Panc1 (cell line): ENCODE measurements at regions not wholly inside any gene's neighbourhood (a gene's known extent, or its start where the extent isn't known, plus 50 kb on each side); places are given as distances from the start of the nearest gene placed in this dataset.
"Not testable (repeated sequence)": the region's sequence is repeated elsewhere in the genome, so short reads cannot be mapped to it uniquely, and the experiment has no call there.

Experiments
- ATAC-seq: fragments of 200-7000 bp; cut with Tn5 transposase; 2 replicates; pipeline ENCODE4 v1.9.1; 2020; ENCODE audit warnings: mild to moderate bottlenecking, moderate library complexity
- BruUV-seq: library from RNA; stranded (reverse); fragments of 400-500 nt; replicated peaks from 2 replicates; lab custom pipeline; 2021; lab: Mats Ljungman, UMichigan
- CTCF ChIA-PET: fragments of 300-600 bp; sonication (Branson Sonifier 250); formaldehyde crosslinking; loops from one replicate; lab custom pipeline; 2022; ENCODE audit warnings: antibody characterized with exemption; lab: Charles Lee
- POLR2A ChIA-PET: fragments of 300-600 bp; sonication (Branson Sonifier 250); formaldehyde crosslinking; loops from one replicate; lab custom pipeline; 2022; ENCODE audit warnings: antibody characterized with exemption; lab: Charles Lee
- DNase-seq: peaks from one replicate; pipeline ENCODE4 v3.0.0-alpha.2; 2010; ENCODE audit warnings: low read depth, low spot score
- H3K27ac ChIP-seq: 2 replicates; pipeline ENCODE4 v1.5.1; 2011; ENCODE audit warnings: mild to moderate bottlenecking, low read length, inconsistent platforms
- H3K27me3 ChIP-seq: fragments of 200-500 bp; sonication (Bioruptor generic); 2 replicates; pipeline ENCODE4 v1.6.0; 2014; ENCODE audit warnings: low read length, inconsistent platforms; ENCODE audit not compliant: control insufficient read depth, insufficient read depth
- H3K36me3 ChIP-seq: fragments of 200-500 bp; sonication (Bioruptor generic); 2 replicates; pipeline ENCODE4 v1.5.1; 2014; ENCODE audit warnings: inconsistent platforms, mild to moderate bottlenecking, low read length, moderate library complexity; ENCODE audit not compliant: control insufficient read depth, insufficient read depth
- H3K4me1 ChIP-seq: 2 replicates; pipeline ENCODE4 v1.5.1; 2011; ENCODE audit warnings: inconsistent platforms, mild to moderate bottlenecking, low read length, moderate library complexity; ENCODE audit not compliant: control insufficient read depth, insufficient read depth
- H3K4me3 ChIP-seq, 2 experiments: 2 replicates each; pipeline ENCODE4 v1.5.1; 2011 to 2012; ENCODE audit warnings: low read depth in 2 of 2, low read length in 2 of 2, mild to moderate bottlenecking in 2 of 2, inconsistent platforms in 1 of 2, moderate library complexity in 1 of 2
- H3K9me3 ChIP-seq: fragments of 200-500 bp; sonication (Bioruptor generic); 2 replicates; pipeline ENCODE4 v1.5.1; 2014; ENCODE audit warnings: low read depth, mild to moderate bottlenecking, inconsistent platforms, low read length, moderate library complexity; ENCODE audit not compliant: control insufficient read depth, insufficient read depth
- POLR2AphosphoS5 ChIP-seq: IDR thresholded peaks from 2 replicates; pipeline ENCODE4 v1.6.1; 2012; ENCODE audit warnings: mild to moderate bottlenecking, low read depth, low read length, moderate library complexity
- SIN3A ChIP-seq: IDR thresholded peaks from 2 replicates; pipeline ENCODE4 v1.6.1; 2012; ENCODE audit warnings: low read depth, mild to moderate bottlenecking, low read length, moderate library complexity, borderline replicate concordance; ENCODE audit not compliant: insufficient read depth
- TCF7L2 ChIP-seq: IDR thresholded peaks from 2 replicates; pipeline ENCODE4 v1.6.1; 2011; ENCODE audit warnings: mild to moderate bottlenecking, low read depth, low read length, inconsistent platforms
- in situ Hi-C: cut with HindIII; loops from 2 replicates; pipeline ENCODE4 v1.10.0; 2016; ENCODE audit warnings: low sequenced_read_pairs, low pct_unique_long_range_greater_than_20kb
- intact Hi-C: fragments of 100-400 bp; cut with micrococcal nuclease; formaldehyde crosslinking; loops from one replicate; pipeline ENCODE4 v1.10.0; 2022; ENCODE audit not compliant: unreplicated experiment
- TF ChIP-seq, protein P1 (sequence below): fragments of 450-650 bp; IDR thresholded peaks from 2 replicates; pipeline ENCODE4 v1.5.1; 2017; ENCODE audit warnings: mild to moderate bottlenecking
- TF ChIP-seq, protein P2 (sequence below), 2 experiments: IDR thresholded peaks; 2 replicates each; pipeline ENCODE4 v1.6.1; 2011 to 2012; ENCODE audit warnings: low read depth in 2 of 2, control low read depth in 1 of 2, low read length in 1 of 2, mild to moderate bottlenecking in 1 of 2, moderate library complexity in 1 of 2; ENCODE audit not compliant: insufficient read depth in 1 of 2

DNA sequence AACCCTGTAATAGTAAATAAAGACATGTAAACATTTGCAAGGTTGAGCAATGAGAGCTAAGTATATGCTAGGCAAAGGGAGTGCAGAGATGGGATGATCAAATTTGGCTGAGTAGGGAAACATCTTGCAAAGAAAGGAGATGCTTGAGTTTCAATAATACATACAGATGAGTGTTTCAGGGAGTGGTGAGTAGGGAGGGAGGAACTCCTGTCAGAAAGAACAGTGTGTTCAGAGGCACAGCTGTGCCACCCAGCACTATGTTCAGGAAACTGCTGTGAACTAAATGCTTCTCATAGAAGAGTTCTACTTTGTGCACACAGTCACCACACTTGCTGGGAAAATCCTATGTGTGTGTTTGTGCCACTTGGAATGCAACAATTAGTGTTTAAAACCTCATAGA lies 1077.1 kb downstream of the UQCRFS1 start:
- BruUV-seq: no TSS peak
- POLR2A ChIA-PET: no interaction called here

DNA sequence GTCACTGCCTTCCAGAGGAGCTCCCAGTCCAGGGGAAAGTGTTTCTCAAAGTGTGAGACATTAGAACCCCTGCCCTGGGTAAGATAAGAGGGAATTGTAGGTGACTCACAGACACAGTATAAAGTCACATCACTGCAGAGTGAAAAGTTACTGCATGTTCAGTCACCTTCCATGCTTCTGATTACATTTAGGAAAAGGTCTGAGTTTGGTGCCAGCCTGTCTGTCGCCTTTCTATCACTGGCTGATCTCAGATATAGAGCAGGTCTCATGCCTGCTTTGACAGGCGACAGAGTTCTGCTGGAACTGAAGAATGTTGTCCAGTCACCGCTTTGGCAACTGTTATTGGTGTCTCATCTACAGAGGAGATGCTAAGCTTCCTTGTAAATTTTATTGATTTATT lies 1078.6 kb downstream of the UQCRFS1 start:
- in situ Hi-C loops (no loop called here), intact Hi-C loops (no loop called here)
- CTCF ChIA-PET: no interaction called here
- Histone ChIP-seq H3K4me1 (no peaks in the 10 kb centered on the region), H3K27ac (no peak overlapping the region), H3K4me3 (no peak overlapping the region), H3K36me3 (no peaks in the 10 kb centered on the region), H3K9me3 (no peaks in the 10 kb centered on the region), H3K27me3 (no peaks in the 10 kb centered on the region)
- ATAC-seq: no peak
- TF ChIP-seq TCF7L2 (no peak), SIN3A (no peak)
- TF ChIP-seq, protein P1, sequence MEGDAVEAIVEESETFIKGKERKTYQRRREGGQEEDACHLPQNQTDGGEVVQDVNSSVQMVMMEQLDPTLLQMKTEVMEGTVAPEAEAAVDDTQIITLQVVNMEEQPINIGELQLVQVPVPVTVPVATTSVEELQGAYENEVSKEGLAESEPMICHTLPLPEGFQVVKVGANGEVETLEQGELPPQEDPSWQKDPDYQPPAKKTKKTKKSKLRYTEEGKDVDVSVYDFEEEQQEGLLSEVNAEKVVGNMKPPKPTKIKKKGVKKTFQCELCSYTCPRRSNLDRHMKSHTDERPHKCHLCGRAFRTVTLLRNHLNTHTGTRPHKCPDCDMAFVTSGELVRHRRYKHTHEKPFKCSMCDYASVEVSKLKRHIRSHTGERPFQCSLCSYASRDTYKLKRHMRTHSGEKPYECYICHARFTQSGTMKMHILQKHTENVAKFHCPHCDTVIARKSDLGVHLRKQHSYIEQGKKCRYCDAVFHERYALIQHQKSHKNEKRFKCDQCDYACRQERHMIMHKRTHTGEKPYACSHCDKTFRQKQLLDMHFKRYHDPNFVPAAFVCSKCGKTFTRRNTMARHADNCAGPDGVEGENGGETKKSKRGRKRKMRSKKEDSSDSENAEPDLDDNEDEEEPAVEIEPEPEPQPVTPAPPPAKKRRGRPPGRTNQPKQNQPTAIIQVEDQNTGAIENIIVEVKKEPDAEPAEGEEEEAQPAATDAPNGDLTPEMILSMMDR: no peak
- no TSS peak for BruUV-seq
- no peak for DNase-seq
- POLR2A ChIA-PET: interaction anchor here (0.6 kb wide), 1 partner anchor 11 kb away, joined by 7 read pairs; no protein-coding TSS in a partner anchor

More for the DNA sequence above, 1077.1 kb downstream of the UQCRFS1 start:
- in situ Hi-C loops: no loop called here
- no peak for TF ChIP-seq TCF7L2
- no peak for TF ChIP-seq POLR2AphosphoS5
- TF ChIP-seq, protein P1: no peak
- no peak for TF ChIP-seq SIN3A
- TF ChIP-seq, protein P2, sequence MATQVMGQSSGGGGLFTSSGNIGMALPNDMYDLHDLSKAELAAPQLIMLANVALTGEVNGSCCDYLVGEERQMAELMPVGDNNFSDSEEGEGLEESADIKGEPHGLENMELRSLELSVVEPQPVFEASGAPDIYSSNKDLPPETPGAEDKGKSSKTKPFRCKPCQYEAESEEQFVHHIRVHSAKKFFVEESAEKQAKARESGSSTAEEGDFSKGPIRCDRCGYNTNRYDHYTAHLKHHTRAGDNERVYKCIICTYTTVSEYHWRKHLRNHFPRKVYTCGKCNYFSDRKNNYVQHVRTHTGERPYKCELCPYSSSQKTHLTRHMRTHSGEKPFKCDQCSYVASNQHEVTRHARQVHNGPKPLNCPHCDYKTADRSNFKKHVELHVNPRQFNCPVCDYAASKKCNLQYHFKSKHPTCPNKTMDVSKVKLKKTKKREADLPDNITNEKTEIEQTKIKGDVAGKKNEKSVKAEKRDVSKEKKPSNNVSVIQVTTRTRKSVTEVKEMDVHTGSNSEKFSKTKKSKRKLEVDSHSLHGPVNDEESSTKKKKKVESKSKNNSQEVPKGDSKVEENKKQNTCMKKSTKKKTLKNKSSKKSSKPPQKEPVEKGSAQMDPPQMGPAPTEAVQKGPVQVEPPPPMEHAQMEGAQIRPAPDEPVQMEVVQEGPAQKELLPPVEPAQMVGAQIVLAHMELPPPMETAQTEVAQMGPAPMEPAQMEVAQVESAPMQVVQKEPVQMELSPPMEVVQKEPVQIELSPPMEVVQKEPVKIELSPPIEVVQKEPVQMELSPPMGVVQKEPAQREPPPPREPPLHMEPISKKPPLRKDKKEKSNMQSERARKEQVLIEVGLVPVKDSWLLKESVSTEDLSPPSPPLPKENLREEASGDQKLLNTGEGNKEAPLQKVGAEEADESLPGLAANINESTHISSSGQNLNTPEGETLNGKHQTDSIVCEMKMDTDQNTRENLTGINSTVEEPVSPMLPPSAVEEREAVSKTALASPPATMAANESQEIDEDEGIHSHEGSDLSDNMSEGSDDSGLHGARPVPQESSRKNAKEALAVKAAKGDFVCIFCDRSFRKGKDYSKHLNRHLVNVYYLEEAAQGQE (IDR thresholded peaks at IDR 0.05; ENCODE audit: insufficient read depth in 1 of 2, low read depth in 2 of 2, low read length in 1 of 2): no peak
- Histone ChIP-seq H3K9me3 (no peaks in the 10 kb centered on the region), H3K36me3 (no peaks in the 10 kb centered on the region), H3K4me1 (no peaks in the 10 kb centered on the region), H3K27ac (no peak overlapping the region), H3K27me3 (0 out of 2 replicates have a peak, but pooled peaks cover 2% of the 10 kb centered on the region), H3K4me3 (no peak overlapping the region)
- no peak for DNase-seq
- ATAC-seq: no peak
- CTCF ChIA-PET: no interaction called here
- intact Hi-C loops: no loop called here

DNA sequence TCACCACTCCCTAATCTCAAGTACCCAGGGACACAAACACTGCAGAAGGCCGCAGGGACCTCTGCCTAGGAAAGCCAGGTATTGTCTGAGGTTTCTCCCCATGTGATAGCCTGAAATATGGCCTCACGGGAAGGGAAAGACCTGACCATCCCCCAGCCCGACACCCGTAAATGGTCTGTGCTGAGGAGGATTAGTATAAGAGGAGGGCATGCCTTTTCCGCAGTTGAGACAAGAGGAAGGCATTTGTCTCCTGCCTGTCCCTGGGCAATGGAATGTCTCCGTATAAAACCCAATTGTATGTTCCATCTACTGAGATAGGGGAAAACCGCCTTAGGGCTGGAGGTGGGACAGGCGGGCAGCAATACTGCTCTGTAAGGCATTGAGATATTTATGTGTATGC lies 1082.1 kb downstream of the UQCRFS1 start:
- POLR2A ChIA-PET, H3K4me3 ChIP-seq, DNase-seq, CTCF ChIA-PET, BruUV-seq, H3K27ac ChIP-seq, H3K27me3 ChIP-seq, H3K36me3 ChIP-seq, ATAC-seq, intact Hi-C loops, in situ Hi-C loops, H3K4me1 ChIP-seq, H3K9me3 ChIP-seq: not testable (repeated sequence)
